Testis (tissue), 2 donors: ENCODE measurements at regions not wholly inside any gene's neighbourhood (a gene's known extent, or its start where the extent isn't known, plus 50 kb on each side); places are given as distances from the start of the nearest gene placed in this dataset.

Experiments
- POLR2A ChIP-seq: fragments of 450-650 bp; IDR thresholded peaks from one replicate; pipeline ENCODE4 v1.6.1; 2017; ENCODE audit warnings: antibody characterized with exemption, mild to moderate bottlenecking, moderate library complexity
- TF ChIP-seq, protein P1 (sequence below), 3 experiments: fragments of 450-650 bp in 2 of 3; fragments of 200-600 bp in 1 of 3; sonication (generic) in 1 of 3; IDR thresholded peaks; one replicate each; pipeline ENCODE4 v1.5.1; 2016 to 2019; ENCODE audit warnings: antibody characterized with exemption in 3 of 3, mild to moderate bottlenecking in 2 of 3, moderate library complexity in 1 of 3

DNA sequence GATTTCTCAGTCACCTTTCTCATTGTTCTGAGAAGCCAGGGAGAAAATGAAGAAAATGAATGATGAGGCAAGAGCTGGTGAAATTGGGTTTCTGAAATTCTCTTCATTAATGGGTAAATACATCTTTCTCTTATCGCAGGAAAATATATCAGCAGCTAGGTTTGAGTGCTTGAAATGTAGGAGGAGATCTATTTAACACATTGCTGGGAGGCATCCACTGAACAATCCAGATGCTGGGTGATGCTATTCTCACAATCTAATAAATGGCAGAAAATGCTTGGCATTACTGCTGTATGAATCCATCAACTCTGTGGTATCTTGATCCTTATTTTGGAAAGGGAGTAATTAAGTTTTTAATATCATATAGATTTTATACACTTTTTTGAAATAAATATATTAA, 199.6 kb upstream of the LRP1B start:
- TF ChIP-seq, protein P1, sequence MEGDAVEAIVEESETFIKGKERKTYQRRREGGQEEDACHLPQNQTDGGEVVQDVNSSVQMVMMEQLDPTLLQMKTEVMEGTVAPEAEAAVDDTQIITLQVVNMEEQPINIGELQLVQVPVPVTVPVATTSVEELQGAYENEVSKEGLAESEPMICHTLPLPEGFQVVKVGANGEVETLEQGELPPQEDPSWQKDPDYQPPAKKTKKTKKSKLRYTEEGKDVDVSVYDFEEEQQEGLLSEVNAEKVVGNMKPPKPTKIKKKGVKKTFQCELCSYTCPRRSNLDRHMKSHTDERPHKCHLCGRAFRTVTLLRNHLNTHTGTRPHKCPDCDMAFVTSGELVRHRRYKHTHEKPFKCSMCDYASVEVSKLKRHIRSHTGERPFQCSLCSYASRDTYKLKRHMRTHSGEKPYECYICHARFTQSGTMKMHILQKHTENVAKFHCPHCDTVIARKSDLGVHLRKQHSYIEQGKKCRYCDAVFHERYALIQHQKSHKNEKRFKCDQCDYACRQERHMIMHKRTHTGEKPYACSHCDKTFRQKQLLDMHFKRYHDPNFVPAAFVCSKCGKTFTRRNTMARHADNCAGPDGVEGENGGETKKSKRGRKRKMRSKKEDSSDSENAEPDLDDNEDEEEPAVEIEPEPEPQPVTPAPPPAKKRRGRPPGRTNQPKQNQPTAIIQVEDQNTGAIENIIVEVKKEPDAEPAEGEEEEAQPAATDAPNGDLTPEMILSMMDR (IDR thresholded peaks at IDR 0.05) = no peak
- TF ChIP-seq POLR2A = no peak
